ENCODE measurements at regions not wholly inside any gene's neighbourhood (a gene's known extent, or its start where the extent isn't known, plus 50 kb on each side); places are given as distances from the start of the nearest gene placed in this dataset.

- no peak for TF ChIP-seq CTCF (IDR thresholded peaks at IDR 0.05)
- intact Hi-C loops (cut with DNase I): no loop called here
These were observed 108.0 kb upstream of the CACHD1 start for GRCh38 chr1:64361974-64362373.

GRCh38 chr1:64363111-64363510 is 106.8 kb upstream of the CACHD1 start:
- intact Hi-C loops (cut with DNase I): no loop called here
- Histone ChIP-seq H3K36me3 (no peaks in the 10 kb centered on the region), H3K4me3 (no peak overlapping the region), H3K27ac (no peak overlapping the region), H3K4me1 (no peaks in the 10 kb centered on the region), H3K9me3 (no peaks in the 10 kb centered on the region), H3K27me3 (ENCODE audit: low read depth) (no peaks in the 10 kb centered on the region)
- ATAC-seq (no peak), DNase-seq (no peak)
- no peak for TF ChIP-seq CTCF (IDR thresholded peaks at IDR 0.05)

More at GRCh38 chr1:64361974-64362373, 108.0 kb upstream of the CACHD1 start:
- Histone ChIP-seq H3K4me3 (no peak overlapping the region), H3K27ac (no peak overlapping the region), H3K27me3 (ENCODE audit: low read depth) (no peaks in the 10 kb centered on the region), H3K36me3 (no peaks in the 10 kb centered on the region), H3K9me3 (no peaks in the 10 kb centered on the region), H3K4me1 (no peaks in the 10 kb centered on the region)
- no peak for DNase-seq
- ATAC-seq: no peak

GRCh38 chr1:64363616-64364015 is 106.3 kb upstream of the CACHD1 start:
- no peak for ATAC-seq
- no peaks in the 10 kb centered on the region for H3K27me3 ChIP-seq (ENCODE audit: low read depth)
- DNase-seq: no peak
- no peaks in the 10 kb centered on the region for H3K4me1 ChIP-seq
- no peaks in the 10 kb centered on the region for H3K9me3 ChIP-seq
- intact Hi-C loops (cut with DNase I): no loop called here
- no peak for TF ChIP-seq CTCF (IDR thresholded peaks at IDR 0.05)
- no peak overlapping the region for H3K27ac ChIP-seq
- H3K4me3 ChIP-seq: no peak overlapping the region
- no peaks in the 10 kb centered on the region for H3K36me3 ChIP-seq

GRCh38 chr1:64366821-64367220 is 103.1 kb upstream of the CACHD1 start:
- ATAC-seq (no peak), DNase-seq (no peak)
- no peaks in the 10 kb centered on the region for H3K4me1 ChIP-seq
- no peaks in the 10 kb centered on the region for H3K27me3 ChIP-seq (ENCODE audit: low read depth)
- H3K4me3 ChIP-seq: no peak overlapping the region
- H3K36me3 ChIP-seq: no peaks in the 10 kb centered on the region
- no peak for TF ChIP-seq CTCF (IDR thresholded peaks at IDR 0.05)
- no peak overlapping the region for H3K27ac ChIP-seq
- no peaks in the 10 kb centered on the region for H3K9me3 ChIP-seq
- intact Hi-C loops (cut with DNase I): no loop called here

- DNase-seq (no peak), ATAC-seq (no peak)
- intact Hi-C loops (cut with DNase I): no loop called here
- TF ChIP-seq CTCF (IDR thresholded peaks at IDR 0.05): no peak
- H3K27me3 ChIP-seq (ENCODE audit: low read depth): no peaks in the 10 kb centered on the region
- no peak overlapping the region for H3K27ac ChIP-seq
- H3K4me1 ChIP-seq: no peaks in the 10 kb centered on the region
- no peaks in the 10 kb centered on the region for H3K9me3 ChIP-seq
- no peak overlapping the region for H3K4me3 ChIP-seq
- H3K36me3 ChIP-seq: no peaks in the 10 kb centered on the region
These were observed 101.6 kb upstream of the CACHD1 start for GRCh38 chr1:64368344-64368743.

- intact Hi-C loops (cut with DNase I): no loop called here
- Histone ChIP-seq H3K4me3 (no peak overlapping the region), H3K9me3 (no peaks in the 10 kb centered on the region), H3K4me1 (no peaks in the 10 kb centered on the region), H3K27me3 (ENCODE audit: low read depth) (no peaks in the 10 kb centered on the region), H3K27ac (no peak overlapping the region), H3K36me3 (no peaks in the 10 kb centered on the region)
- DNase-seq: no peak
- TF ChIP-seq CTCF (IDR thresholded peaks at IDR 0.05): peak; percentile 9
- no peak for ATAC-seq
These were observed 91.1 kb upstream of the CACHD1 start for GRCh38 chr1:64378826-64379225.
